CD4-positive, alpha-beta T cell treated with Interleukin-4 for 1 hour (primary cell): ENCODE measurements at regions not wholly inside any gene's neighbourhood (a gene's known extent, or its start where the extent isn't known, plus 50 kb on each side); places are given as distances from the start of the nearest gene placed in this dataset.
"Not testable (repeated sequence)": the region's sequence is repeated elsewhere in the genome, so short reads cannot be mapped to it uniquely, and the experiment has no call there.

Experiments used
- DNase-seq, 2 donors: peaks; one replicate each; pipeline ENCODE4 v3.0.0-alpha.2; 2020 to 2022

DNA sequence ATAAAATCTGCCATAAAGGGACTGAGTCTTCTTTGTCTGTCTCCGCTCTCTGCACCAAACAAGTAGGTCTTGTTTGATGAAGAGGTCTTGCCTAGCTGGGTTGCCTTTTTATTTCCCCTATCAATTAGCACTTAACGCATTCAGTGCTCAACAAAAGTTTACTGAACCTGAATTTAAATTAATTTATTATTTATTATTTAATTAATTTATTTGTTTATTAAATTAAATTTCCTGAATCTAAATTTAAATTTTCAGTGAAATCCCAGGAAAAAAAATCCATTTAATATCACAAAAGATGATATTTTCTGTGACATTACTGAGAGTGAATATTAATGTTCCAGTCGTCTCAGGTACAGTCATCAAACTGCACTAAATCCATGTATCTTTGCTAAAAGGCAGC is 164.9 kb upstream of the AGTR1 start:
- DNase-seq, result no peak

DNA sequence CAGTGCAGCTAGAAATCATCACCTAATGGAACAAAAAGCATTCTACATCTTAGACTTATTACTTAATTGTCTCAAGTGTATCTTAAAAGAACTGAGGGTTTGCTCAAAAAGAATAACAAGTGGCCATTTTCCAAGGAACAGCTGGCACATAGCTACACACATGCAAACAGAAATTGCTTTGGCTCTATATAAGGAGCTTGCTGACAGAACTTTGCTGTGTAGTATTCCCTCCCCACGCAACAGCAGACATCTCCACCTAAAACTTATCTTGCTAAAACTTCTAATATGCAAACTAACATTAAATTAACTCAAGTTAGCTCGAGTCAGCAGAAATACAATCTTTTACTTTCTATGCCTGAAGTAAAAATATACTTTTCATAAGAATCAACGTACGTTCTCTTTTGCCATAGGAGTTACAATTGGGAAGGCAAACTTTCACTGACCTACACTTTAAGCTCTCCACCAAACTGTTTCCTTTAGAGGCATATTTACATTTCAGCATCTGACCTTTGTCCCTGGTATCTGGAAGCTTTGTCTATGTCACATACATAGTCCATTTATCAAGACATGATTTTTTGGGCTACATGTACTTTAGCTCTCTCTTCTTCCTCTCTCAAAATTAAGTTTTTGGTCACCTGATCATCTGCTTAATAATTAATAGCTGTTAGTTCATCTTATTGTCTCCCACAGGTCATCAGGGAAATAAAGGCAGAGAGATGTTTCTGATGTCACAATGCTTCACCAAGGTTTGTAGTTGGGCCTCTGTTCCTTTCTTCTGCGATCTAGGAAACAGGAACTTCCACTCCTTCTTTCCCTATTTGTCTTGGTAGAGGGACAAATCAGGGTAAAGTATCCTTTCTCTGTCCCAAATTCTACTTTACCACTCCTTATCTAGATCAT is 163.4 kb upstream of the AGTR1 start:
- DNase-seq, result no peak

DNA sequence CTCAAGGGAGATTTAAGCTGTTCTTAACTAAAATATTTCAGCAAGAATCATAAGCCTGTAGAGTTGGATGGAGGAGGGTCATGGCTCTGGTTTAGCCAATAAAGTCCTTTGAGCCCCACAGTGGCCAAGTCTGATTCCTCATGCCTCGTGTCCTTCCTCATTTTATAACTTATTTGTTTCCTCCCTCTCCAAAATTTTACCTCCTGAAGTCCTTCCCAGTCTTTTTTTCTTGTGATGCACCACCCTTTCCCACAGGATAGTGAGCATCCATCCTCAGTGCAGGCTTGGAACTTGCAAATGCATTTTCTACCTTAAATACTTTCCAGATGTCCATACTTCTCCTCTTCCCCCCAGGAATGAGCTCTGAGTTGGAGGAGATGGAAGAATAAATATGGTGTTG is 162.7 kb upstream of the AGTR1 start:
- DNase-seq, result no peak

DNA sequence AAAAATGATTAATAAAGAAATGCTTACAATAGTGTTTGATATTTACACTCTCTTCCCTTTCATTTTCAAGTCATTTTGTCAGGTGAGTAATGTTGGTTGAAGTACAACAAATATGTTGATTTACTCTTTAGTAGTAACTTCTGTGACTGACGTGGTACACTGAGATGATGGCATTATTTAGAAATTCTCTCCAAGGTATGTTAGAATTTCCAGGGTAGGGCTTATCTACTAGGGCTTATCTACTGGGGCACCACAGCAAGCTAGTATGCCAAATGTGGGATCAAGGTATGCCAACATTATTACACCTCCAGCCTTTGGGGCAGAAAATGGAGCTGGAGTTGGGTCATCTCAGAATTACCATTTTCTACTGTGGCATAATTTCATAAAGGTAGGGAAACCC is 157.4 kb upstream of the AGTR1 start:
- DNase-seq, result no peak

DNA sequence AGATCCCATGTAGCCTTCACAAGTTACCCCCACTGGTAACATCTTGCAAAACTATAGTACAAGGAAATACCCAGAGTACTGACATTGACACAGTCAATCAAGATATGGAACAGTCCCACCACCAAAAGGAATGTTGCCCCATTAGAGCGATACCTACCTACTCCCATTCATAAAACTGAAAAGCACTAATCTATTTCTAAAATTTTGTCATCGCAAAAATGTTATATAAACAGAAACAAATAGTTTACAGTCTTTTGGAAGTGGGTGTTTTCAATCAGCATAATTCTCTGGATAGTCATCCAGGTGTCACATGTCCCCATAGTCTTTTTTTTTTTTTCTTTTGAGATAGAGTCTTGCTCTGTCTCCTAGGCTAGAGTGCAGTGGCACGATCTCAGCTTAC is 156.9 kb upstream of the AGTR1 start:
- no peak for DNase-seq

DNA sequence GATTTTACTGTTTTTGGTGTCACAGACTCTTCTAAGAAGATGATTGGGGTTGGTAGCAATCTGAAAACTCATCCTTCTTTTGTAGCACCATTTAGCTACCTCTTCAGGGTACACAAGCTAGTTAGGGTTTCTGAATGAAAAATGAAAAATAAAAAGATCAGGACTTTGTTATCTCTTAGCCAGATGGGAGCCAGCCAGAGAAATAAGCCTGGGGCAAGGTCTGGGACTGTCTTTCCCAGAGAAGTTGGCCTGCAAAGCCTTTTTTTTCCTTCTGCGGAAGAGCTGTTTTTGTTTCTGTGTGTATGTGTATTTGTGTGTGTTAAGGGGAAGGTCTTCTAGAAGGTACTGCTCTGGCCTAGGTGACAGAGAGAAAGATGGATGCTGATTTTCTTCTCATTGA is 150.7 kb upstream of the AGTR1 start:
- DNase-seq, result no peak

DNA sequence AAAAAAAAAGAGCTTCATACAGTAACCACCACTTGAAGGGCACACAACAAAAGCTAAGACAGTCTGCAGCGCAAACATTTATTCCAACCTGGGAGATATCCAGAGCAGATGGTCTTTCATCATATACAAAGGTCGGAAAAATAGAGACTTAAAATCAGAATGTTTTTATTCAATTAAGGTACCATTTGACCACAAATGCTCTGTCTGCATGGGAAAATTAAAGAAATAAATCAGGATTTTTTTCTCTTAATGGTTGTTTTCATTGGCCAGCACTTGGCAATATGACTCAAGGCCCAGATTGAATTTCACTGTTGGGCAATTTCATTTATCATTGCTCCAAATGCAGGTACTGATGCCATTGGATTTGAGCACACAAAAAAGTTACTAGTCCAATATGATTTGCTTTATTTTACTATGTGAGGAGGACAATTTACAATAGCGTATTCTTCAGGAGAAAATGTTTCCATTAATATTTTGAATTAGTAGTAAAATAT is 145.9 kb upstream of the AGTR1 start:
- no peak for DNase-seq

DNA sequence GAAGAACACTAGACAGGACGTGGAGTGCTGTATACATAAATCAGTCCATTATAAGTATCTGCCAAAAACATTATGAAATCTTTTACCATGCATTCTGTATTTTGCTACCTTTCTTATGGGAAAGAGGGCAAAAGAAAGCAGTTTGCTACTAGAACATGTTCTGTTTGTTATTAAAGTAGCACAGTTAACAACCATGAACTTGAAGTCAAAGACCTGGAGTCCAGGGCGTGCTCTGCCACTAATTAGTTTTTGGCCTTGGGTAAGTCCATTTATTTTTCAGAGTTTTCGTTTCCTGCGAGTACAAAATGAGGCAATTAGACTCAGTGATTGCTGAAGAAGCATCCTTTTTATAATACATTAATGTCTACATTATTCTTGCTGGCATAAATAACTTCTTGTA is 143.3 kb upstream of the AGTR1 start:
- no peak for DNase-seq

DNA sequence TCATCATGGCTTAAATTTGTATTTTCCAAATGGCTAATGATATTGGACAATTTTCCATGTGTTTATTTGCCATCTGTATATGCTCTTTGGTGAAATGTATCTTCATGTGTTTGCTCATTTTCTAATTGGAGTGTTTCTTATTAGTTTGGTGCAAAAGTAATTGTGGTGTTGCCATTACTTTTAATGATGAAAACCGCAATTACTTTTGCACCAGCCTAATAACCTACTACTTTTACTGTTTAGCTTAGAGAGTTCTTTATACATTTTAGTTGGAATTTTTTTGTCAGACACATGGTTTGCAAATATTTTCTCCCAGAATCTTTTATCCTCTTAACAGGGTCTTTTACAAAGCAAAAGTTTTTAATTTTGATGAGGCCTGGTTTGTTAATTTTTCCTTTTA is 141.0 kb upstream of the AGTR1 start:
- no peak for DNase-seq

DNA sequence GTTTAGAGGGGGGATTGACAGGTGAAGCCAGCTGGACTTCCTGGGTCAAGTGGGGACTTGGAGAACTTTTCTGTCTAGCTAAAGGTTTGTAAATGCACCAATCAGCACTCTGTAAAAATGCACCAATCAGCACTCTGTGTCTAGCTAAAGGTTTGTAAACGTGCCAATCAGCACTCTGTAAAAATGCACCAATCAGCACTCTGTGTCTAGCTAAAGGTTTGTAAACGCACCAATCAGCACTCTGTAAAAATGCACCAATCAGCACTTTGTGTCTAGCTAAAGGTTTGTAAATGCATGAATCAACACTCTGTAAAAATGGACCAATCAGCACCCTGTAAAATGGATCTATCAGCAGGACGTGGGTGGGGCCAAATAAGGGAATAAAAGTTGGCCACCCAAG is 120.1 kb upstream of the AGTR1 start:
- DNase-seq, result not testable (repeated sequence)

DNA sequence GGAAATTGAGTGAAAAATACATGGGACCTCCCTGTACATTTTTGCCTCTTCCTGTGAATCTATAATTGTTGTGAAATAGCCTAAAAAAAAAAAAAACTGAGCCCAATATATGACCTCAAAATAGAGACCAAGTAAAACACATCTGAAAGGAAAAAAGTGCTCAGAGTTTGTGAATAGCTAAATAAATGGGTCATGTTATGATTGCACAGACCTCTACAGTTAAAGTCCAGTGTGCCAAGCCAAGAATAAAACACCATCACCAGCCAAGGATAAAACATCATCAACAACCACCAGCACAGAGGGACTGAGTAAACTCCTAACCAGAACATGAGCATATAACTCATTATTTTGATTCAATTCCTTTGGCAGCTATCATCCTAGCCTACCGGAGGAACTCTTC is 115.6 kb upstream of the AGTR1 start:
- no peak for DNase-seq

DNA sequence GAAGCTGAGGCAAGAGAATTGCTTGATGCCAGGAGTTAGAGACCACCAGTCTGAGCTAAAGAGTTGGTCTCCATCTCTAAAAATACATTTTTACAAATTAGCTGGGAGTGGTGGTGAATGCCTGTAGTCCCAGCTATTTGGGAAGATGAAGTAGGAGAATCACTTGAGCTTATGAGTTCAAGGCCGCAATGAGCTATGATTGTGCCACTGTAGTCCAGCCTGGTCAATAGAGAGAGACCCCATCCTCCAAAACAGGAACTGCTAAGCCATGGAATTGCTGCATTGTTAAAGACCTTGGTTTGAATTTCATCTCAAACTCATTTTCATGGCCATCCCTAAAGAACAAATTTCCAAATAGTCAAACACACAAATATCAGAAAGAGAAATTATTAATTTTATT is 113.9 kb upstream of the AGTR1 start:
- no peak for DNase-seq

DNA sequence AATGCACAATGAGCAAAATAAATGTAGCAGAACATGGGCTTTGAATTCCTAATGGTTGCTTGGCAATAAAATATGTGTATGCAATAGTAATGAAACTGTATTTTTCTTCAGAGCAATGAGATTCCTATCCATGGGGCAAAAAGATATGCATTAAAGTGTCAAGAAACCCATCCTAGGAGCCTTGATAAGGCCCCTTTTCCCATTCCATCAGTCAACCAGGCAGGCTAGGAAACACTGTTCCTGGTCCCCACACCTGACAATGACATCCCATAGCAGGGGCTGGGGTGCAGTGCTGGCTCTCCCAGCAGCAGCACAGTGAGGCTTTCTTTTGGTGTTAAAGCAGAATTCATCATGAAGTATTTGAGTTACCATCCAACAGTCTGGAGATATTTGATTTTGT is 113.3 kb upstream of the AGTR1 start:
- no peak for DNase-seq

DNA sequence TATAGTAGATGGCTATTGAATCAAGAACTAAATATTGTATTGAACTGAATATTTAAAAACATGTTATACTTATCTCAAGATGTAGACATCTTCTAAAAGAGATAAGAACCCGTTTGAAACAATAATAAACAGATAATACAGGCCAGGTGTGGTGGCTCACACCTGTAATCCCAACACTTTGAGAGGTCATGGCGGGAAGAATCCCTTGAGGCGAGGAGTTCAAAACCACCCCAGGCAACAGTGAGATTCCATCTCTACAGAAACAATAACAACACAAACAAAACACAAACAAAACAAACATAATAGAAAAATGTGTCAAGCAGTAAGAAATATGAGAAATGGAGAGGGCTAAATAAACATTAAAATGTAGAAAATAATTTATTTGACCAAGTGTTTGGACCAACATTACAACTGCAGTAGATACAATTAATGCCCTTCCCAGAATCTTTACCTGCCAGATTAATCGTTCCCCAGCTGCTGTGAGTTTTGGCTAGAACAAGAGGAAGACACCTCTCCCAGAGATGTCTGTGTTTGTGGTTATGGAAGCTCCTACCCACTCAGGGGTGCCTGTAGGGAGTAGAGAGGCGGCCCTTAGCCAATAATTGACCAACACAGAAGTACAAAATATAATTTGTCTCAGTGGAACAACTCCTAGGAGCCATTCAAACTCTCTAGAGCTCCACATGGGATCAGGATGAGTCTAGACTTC is 111.9 kb upstream of the AGTR1 start:
- no peak for DNase-seq

DNA sequence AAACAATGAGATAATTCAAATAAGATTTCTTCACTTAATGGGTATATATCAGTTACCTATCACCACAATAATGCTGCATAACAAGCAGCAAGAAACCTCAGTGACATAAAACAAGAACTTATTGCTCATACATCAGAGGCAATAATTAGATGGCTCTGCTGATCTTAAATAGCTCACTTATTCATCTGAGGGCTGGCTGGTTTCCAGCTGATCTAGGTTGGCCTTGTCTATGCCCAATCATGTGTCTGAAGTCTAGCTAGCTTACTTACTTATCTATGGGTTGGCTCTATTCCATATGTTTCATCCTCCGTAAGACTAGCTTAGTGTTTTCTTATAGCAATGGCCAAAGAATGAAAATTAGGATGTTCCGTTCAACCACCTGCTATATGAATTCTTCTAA is 109.4 kb upstream of the AGTR1 start:
- DNase-seq, result no peak

DNA sequence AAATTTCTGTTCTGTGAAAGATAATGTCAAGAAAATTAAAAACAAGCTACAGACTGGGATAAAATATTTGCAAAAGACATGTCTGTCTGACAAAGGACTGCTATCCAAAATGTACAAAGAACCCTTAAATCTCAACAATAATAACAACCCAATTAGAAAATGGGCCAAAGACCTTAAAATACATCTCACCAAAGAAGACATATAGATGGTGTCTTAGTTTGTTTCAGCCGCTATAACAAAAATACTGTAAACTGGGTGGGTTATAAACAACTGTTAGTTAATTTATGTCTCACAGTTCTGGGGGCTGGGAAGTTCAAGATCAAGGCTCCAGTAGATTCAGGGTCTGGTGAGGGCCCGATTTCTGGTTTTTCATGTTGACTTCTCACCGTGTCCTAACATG is 106.2 kb upstream of the AGTR1 start:
- DNase-seq, result no peak

DNA sequence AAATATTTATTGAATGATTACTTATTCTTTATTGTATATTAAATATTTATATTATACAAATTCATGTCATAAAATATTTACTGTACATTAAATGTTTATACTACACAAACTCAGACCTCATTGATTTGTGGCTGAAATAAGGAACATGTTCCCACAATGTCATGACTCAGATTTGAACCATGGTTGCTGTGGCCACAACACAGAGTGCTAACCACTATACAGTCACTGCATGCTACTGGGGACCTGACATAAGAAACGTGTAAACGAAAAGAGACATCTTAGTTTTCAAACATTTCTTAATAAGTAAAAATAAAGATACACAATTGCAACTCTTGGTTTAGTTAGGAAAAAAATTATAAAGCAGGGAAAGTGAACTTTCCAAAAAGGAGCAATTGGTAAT is 99.1 kb upstream of the AGTR1 start:
- no peak for DNase-seq

DNA sequence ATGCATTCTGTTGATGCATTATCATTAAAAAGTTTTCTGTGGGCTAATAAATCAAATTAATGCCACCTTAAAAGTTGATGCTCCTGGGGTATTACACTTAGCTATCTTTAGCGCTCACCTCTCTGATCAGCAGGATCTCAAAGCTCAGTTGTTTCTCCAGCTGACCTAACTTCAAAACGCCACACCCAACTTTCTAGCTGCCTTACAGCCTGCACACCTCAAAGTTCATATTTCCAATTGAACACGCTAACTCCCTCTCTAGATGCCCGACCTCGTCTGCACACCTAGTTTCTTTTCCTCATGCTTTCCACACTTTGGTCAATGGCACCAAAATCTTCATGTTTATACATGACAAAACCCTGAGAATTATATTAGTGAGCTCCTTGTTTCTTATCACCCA is 98.2 kb upstream of the AGTR1 start:
- no peak for DNase-seq

DNA sequence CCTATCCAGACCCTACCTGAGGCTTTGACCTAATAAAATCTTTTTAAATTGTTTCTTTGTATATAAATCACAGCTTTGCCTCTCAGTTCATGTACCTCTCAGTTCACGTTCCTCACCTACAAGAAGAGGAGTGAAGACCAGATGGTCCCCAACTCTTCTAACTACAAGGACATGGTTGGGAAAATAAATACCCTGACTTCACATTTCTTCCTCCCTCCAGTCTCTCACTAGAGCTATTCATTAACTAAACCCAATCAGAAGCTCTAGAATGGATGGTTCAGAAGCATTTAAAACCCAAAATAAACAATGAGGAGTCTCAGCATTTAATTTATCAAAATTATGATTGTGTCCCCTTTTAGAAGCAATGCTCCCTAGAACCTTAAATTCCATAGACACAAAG is 97.3 kb upstream of the AGTR1 start:
- DNase-seq, result no peak

DNA sequence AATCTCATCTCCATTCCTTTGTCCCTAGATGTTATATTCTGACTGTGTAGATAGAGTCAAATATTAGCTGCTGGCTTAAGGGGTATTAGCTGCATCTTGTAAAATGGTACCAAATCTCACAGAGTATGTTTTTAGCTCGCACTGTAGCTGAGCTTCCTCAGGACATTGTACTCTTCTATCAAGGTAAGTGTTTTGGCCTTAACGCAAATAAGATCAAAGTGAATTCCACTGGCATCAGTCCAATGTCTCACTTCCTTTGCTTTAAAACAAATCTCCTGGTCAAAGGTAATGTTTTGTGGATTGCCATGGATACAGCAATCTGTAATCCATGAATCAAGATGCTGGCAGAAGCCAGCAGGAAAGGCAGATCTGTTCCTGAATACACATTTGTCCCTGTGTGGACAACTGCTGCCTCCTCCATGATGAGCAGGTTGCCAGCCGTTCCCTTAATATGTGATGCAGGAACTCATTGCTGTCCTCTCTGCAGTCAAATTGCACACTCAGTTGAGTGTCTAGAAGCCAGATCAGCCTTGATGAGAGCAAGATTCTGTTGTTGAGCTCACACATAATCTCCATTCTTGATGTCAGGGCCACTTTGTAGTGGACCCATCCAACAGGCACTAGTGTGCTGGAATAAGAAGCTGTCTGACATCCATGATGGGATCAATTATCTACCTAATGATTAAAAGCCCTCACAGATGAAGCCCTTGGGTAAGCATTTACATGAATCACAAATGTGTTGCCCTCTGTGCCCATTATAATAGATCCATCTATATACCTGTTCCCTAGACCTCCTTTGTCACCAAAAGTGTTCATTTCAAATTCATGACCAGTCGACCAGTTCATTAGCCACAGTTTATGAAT is 96.6 kb upstream of the AGTR1 start:
- no peak for DNase-seq

DNA sequence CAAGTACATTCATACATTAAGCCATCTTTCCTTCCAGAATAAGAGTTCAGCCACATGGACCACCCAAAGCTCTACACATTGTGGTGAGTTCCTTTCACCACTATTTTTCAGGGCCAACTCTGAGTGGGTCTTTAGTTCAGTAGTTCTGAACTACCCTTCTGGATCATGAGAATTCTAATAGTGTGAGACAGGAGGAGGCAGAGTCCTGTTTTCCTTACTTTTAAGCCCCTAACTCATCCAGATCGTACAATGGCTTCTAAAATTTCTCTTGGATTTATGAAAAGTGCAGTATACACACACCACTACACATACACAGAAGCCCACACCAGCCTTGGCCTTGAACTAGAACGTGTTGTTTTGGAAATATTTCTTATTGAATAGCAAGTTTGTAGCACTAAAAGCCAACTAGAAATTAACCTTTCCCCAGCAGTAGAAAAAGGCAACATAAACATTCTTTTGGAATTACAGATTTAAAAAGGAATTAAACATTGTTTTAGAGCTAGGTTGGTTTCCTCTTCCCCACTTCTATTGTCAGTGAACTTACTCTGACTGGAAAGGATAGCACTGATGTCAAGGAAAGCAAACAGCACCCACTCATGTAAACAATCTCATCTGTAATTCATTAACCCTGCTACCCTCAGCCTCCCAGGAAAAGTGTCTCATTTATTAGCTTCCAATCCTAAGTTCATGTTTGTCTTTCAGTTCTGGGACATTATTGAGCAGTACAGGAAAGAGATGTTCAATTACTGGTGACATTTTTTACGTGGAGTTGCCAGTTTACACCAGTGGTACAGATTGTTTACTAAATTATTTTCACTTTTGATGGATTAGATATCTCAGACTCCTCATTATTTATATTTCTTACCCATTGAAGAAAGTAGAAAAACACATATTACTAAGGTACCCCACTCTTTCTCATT is 95.7 kb upstream of the AGTR1 start:
- no peak for DNase-seq
